ENCODE measurements at regions not wholly inside any gene's neighbourhood (a gene's known extent, or its start where the extent isn't known, plus 50 kb on each side); places are given as distances from the start of the nearest gene placed in this dataset.

- Histone ChIP-seq H3K36me3 (ENCODE audit: control insufficient read depth, insufficient read depth, low read length) (no peaks in the 10 kb centered on the region), H4K20me1 (ENCODE audit: control insufficient read depth, extremely low read depth, insufficient read depth, low read length) (no peaks in the 10 kb centered on the region), H3K4me2 (ENCODE audit: extremely low read depth, insufficient read depth, low read length) (no peak overlapping the region), H3K79me2 (ENCODE audit: control insufficient read depth, insufficient read depth, low read length) (no peaks in the 10 kb centered on the region), H3K9me3 (ENCODE audit: control insufficient read depth, insufficient read depth, low read depth, low read length) (no peaks in the 10 kb centered on the region), H3K9ac (ENCODE audit: insufficient read depth, low read length) (no peak overlapping the region), H3K4me3 (replicated peaks in 1 of 4; ENCODE audit: control extremely low read depth in 1 of 4, insufficient read depth in 1 of 4, low read depth in 3 of 4, low read length in 4 of 4) (no peak overlapping the region), H3K27me3 (ENCODE audit: control insufficient read depth, insufficient read depth, low read length) (no peaks in the 10 kb centered on the region), H2AFZ (ENCODE audit: low read length) (no peak overlapping the region), H3K27ac (ENCODE audit: insufficient read depth, low read length) (no peak overlapping the region), H3K4me1 (ENCODE audit: control insufficient read depth, extremely low read depth, insufficient read depth, low read length) (no peaks in the 10 kb centered on the region)
- DNase-seq (ENCODE audit: low read depth in 2 of 2), result no peak
- TF ChIP-seq EZH2 (IDR thresholded peaks at IDR 0.05; ENCODE audit: low read length, missing control alignments), result no peak
- no peak for TF ChIP-seq CTCF (conservative IDR thresholded peaks at IDR 0.05 in 1 of 2, IDR thresholded peaks at IDR 0.05 in 1 of 2; ENCODE audit: low read depth in 1 of 2, low read length in 2 of 2)
These were observed 83.6 kb upstream of the CADM1 start for GRCh38 chr11:115587718-115588342.

- no peaks in the 10 kb centered on the region for H3K79me2 ChIP-seq (ENCODE audit: control insufficient read depth, insufficient read depth, low read length)
- DNase-seq (ENCODE audit: low read depth in 2 of 2), result no peak
These were observed 81.3 kb upstream of the CADM1 start for GRCh38 chr11:115585361-115586024.

More at GRCh38 chr11:115585361-115586024, 81.3 kb upstream of the CADM1 start:
- no peak overlapping the region for H2AFZ ChIP-seq (ENCODE audit: low read length)
- H3K4me1 ChIP-seq (ENCODE audit: control insufficient read depth, extremely low read depth, insufficient read depth, low read length), result no peaks in the 10 kb centered on the region
- no peak overlapping the region for H3K9ac ChIP-seq (ENCODE audit: insufficient read depth, low read length)
- H3K9me3 ChIP-seq (ENCODE audit: control insufficient read depth, insufficient read depth, low read depth, low read length), result no peaks in the 10 kb centered on the region
- no peak overlapping the region for H3K4me2 ChIP-seq (ENCODE audit: extremely low read depth, insufficient read depth, low read length)
- H3K27ac ChIP-seq (ENCODE audit: insufficient read depth, low read length), result no peak overlapping the region
- TF ChIP-seq EZH2 (IDR thresholded peaks at IDR 0.05; ENCODE audit: low read length, missing control alignments) (no peak), CTCF (conservative IDR thresholded peaks at IDR 0.05 in 1 of 2, IDR thresholded peaks at IDR 0.05 in 1 of 2; ENCODE audit: low read depth in 1 of 2, low read length in 2 of 2) (no peak)
- H3K27me3 ChIP-seq (ENCODE audit: control insufficient read depth, insufficient read depth, low read length), result no peaks in the 10 kb centered on the region
- no peaks in the 10 kb centered on the region for H4K20me1 ChIP-seq (ENCODE audit: control insufficient read depth, extremely low read depth, insufficient read depth, low read length)
- no peak overlapping the region for H3K4me3 ChIP-seq (replicated peaks in 1 of 4; ENCODE audit: control extremely low read depth in 1 of 4, insufficient read depth in 1 of 4, low read depth in 3 of 4, low read length in 4 of 4)
- H3K36me3 ChIP-seq (ENCODE audit: control insufficient read depth, insufficient read depth, low read length), result no peaks in the 10 kb centered on the region
